Esophagus muscularis mucosa (tissue), 4 donors: ENCODE measurements at regions not wholly inside any gene's neighbourhood (a gene's known extent, or its start where the extent isn't known, plus 50 kb on each side); places are given as distances from the start of the nearest gene placed in this dataset.

Experiments
- DNase-seq: peaks from one replicate; pipeline ENCODE4 v3.0.0-alpha.2; 2017; ENCODE audit errors: extremely low spot score
- H3K27ac ChIP-seq, 4 donors: fragments of 200-600 bp; sonication (generic); replicated peaks in 1 of 4; 1 replicate in 3 of 4; 2 replicates in 1 of 4; pipeline ENCODE4 v1.5.1; 2016 to 2019; ENCODE audit warnings: mild to moderate bottlenecking in 1 of 4
- H3K27me3 ChIP-seq, 4 donors: fragments of 200-600 bp; sonication (generic); one replicate each; pipeline versions ENCODE4 v1.5.1 to v1.6.0; 2016 to 2019
- H3K36me3 ChIP-seq, 4 donors: fragments of 200-600 bp; sonication (generic); one replicate each; pipeline ENCODE4 v1.5.1; 2016 to 2019
- H3K4me1 ChIP-seq, 4 donors: fragments of 200-600 bp; sonication (generic); one replicate each; pipeline ENCODE4 v1.5.1; 2016 to 2019
- H3K4me3 ChIP-seq, 4 donors: fragments of 200-600 bp; sonication (generic); 1 replicate in 2 of 4; 2 replicates in 2 of 4; pipeline ENCODE4 v1.5.1; 2016 to 2019; ENCODE audit warnings: mild to moderate bottlenecking in 4 of 4, moderate library complexity in 1 of 4
- H3K9me3 ChIP-seq, 4 donors: fragments of 200-600 bp; sonication (generic); 1 replicate in 3 of 4; 2 replicates in 1 of 4; pipeline ENCODE4 v1.5.1; 2016 to 2019
- EP300 ChIP-seq: sonication (generic); formaldehyde crosslinking; IDR thresholded peaks from one replicate; pipeline ENCODE4 v1.6.1; 2017; ENCODE audit warnings: antibody characterized with exemption
- POLR2A ChIP-seq: fragments of 450-650 bp; IDR thresholded peaks from one replicate; pipeline ENCODE4 v1.6.1; 2017; ENCODE audit warnings: antibody characterized with exemption, moderate library complexity, mild to moderate bottlenecking, low read depth
- POLR2AphosphoS5 ChIP-seq, 2 donors: sonication (generic); formaldehyde crosslinking; IDR thresholded peaks; one replicate each; pipeline ENCODE4 v1.6.1; 2017; ENCODE audit warnings: antibody characterized with exemption in 2 of 2
- WGBS: methylation state at CpG from one replicate; pipeline ENCODE4 v1.1.5; 2018; 5-methylcytosine and 5-hydroxymethylcytosine counted together
- intact Hi-C: fragments of 100-400 bp; cut with DNase I; formaldehyde crosslinking; loops from one replicate; pipeline ENCODE4 v1.15.1; 2023
- TF ChIP-seq, protein P1 (sequence below), 3 experiments: fragments of 200-600 bp in 2 of 3; fragments of 450-650 bp in 1 of 3; sonication (generic) in 2 of 3; IDR thresholded peaks; one replicate each; pipeline ENCODE4 v1.5.1; 2017 to 2019; ENCODE audit warnings: antibody characterized with exemption in 3 of 3, mild to moderate bottlenecking in 2 of 3, moderate library complexity in 1 of 3

DNA sequence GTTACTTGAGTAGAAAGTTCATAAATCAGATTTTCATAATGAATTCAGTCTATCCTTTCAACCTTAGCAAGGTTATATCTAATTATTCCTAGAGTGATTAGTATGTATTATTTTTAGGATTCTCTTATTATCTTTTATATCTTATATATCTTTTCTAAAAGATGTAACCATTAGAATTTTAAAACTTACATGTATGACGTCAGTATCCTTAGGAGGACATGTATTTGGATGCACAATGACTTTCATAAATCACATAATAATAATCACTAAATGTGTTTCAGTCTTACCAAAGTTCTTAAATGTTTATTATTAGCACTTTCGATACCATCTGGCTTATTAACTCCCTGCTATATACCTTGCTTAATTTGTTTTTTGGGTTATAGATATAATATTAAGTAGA is 1400.5 kb upstream of the IGFBP7 start:
- Histone ChIP-seq H3K9me3 (no peaks in the 10 kb centered on the region), H3K4me1 (peaks cover 0 to 8% (median 0%) of the 10 kb centered on the region in 4 donors), H3K27me3 (no peaks in the 10 kb centered on the region), H3K36me3 (no peaks in the 10 kb centered on the region), H3K4me3 (no peak overlapping the region), H3K27ac (no peak overlapping the region)
- TF ChIP-seq, protein P1, sequence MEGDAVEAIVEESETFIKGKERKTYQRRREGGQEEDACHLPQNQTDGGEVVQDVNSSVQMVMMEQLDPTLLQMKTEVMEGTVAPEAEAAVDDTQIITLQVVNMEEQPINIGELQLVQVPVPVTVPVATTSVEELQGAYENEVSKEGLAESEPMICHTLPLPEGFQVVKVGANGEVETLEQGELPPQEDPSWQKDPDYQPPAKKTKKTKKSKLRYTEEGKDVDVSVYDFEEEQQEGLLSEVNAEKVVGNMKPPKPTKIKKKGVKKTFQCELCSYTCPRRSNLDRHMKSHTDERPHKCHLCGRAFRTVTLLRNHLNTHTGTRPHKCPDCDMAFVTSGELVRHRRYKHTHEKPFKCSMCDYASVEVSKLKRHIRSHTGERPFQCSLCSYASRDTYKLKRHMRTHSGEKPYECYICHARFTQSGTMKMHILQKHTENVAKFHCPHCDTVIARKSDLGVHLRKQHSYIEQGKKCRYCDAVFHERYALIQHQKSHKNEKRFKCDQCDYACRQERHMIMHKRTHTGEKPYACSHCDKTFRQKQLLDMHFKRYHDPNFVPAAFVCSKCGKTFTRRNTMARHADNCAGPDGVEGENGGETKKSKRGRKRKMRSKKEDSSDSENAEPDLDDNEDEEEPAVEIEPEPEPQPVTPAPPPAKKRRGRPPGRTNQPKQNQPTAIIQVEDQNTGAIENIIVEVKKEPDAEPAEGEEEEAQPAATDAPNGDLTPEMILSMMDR (IDR thresholded peaks at IDR 0.05): no peak
- TF ChIP-seq POLR2AphosphoS5 (IDR thresholded peaks at IDR 0.05): no peak
- TF ChIP-seq EP300: no peak
- no peak for TF ChIP-seq POLR2A
- no peak for DNase-seq
- WGBS: 85% methylated on average over 2 of the region's 2 CpGs
- intact Hi-C loops: no loop called here

DNA sequence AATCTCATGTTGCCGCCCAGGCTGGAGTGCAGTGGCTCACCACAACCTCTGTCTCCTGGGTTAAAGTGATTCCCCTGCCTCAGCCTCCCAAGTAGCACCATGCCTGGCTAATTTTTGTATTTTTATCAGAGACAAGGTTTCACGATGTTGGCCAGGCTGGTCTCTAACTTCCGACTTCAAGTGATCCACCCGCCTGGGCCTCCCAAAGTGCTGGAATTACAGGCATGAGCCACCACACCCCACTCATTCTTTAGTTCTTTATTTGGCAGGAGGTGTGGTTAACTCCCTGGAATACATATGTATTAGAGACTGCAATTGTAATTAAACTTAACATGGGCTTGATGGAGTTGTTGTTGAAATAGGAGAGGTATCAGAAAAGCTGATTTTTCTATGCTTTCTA is 1396.9 kb upstream of the IGFBP7 start:
- Histone ChIP-seq H3K4me3 (no peak overlapping the region), H3K27ac (no peak overlapping the region), H3K27me3 (no peaks in the 10 kb centered on the region), H3K36me3 (no peaks in the 10 kb centered on the region), H3K9me3 (no peaks in the 10 kb centered on the region), H3K4me1 (peaks cover 0 to 7% (median 0%) of the 10 kb centered on the region in 4 donors)
- DNase-seq: no peak
- TF ChIP-seq POLR2A (no peak), POLR2AphosphoS5 (IDR thresholded peaks at IDR 0.05) (no peak)
- TF ChIP-seq, protein P1 (IDR thresholded peaks at IDR 0.05): no peak
- WGBS: 86% methylated on average over 4 of the region's 4 CpGs
- intact Hi-C loops: no loop called here

- Histone ChIP-seq H3K27me3 (no peaks in the 10 kb centered on the region), H3K4me3 (no peak overlapping the region), H3K4me1 (no peaks in the 10 kb centered on the region), H3K9me3 (no peaks in the 10 kb centered on the region), H3K36me3 (no peaks in the 10 kb centered on the region), H3K27ac (no peak overlapping the region)
- intact Hi-C loops: no loop called here
- TF ChIP-seq EP300 (no peak), POLR2AphosphoS5 (IDR thresholded peaks at IDR 0.05) (no peak), POLR2A (no peak)
- TF ChIP-seq, protein P1 (IDR thresholded peaks at IDR 0.05): no peak
- WGBS: 63% methylated on average over 2 of the region's 2 CpGs
- no peak for DNase-seq
Observed at GRCh38 chr4:58502839-58503238, 1392.7 kb upstream of the IGFBP7 start.

GRCh38 chr4:58499182-58499581 is 1389.0 kb upstream of the IGFBP7 start:
- no peak for DNase-seq
- H3K4me3 ChIP-seq: no peak overlapping the region
- no peak overlapping the region for H3K27ac ChIP-seq
- intact Hi-C loops: no loop called here
- no peaks in the 10 kb centered on the region for H3K27me3 ChIP-seq
- TF ChIP-seq POLR2A (no peak), EP300 (no peak), POLR2AphosphoS5 (IDR thresholded peaks at IDR 0.05) (no peak)
- TF ChIP-seq, protein P1 (IDR thresholded peaks at IDR 0.05): no peak
- no peaks in the 10 kb centered on the region for H3K9me3 ChIP-seq
- no peaks in the 10 kb centered on the region for H3K36me3 ChIP-seq
- H3K4me1 ChIP-seq: peaks cover 0 to 4% (median 0%) of the 10 kb centered on the region in 4 donors

DNA sequence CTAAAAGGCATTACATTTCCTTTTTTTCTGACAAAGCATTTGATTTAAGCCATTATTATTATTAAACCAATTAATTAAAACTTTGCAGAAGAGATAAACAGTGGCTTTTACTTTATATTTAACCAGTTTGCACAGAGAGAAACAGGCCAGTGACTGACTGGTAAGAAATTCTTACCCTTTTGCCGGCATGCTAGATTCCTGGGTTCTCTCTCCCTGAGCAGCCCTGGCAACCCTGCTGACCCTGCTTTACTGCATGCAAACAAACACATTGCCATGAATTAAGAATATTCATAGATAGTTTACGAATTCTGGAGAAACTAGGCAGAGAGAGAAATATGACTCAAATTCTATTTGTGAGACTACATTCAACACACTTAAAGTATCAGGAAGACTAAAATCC is 1381.4 kb upstream of the IGFBP7 start:
- no peaks in the 10 kb centered on the region for H3K4me1 ChIP-seq
- 84% methylated on average over 2 of the region's 2 CpGs for WGBS
- H3K27ac ChIP-seq: no peak overlapping the region
- intact Hi-C loops: no loop called here
- H3K36me3 ChIP-seq: no peaks in the 10 kb centered on the region
- H3K27me3 ChIP-seq: no peaks in the 10 kb centered on the region
- TF ChIP-seq POLR2AphosphoS5 (IDR thresholded peaks at IDR 0.05) (no peak), POLR2A (no peak), EP300 (no peak)
- TF ChIP-seq, protein P1 (IDR thresholded peaks at IDR 0.05): no peak
- H3K4me3 ChIP-seq: no peak overlapping the region
- DNase-seq: no peak
- no peaks in the 10 kb centered on the region for H3K9me3 ChIP-seq
